Spinal cord (tissue), 10 donors: ENCODE measurements at regions not wholly inside any gene's neighbourhood (a gene's known extent, or its start where the extent isn't known, plus 50 kb on each side); places are given as distances from the start of the nearest gene placed in this dataset. TPM values are rescaled to one million over a fixed set of nuclear protein-coding genes. Genes with fewer than 3 reads are reported as not detected.

ENCODE experiments used
- DNase-seq, 6 donors: peaks; one replicate each; pipeline versions ENCODE4 v3.0.0 to v3.0.0-alpha.2; 2013 to 2015; ENCODE audit warnings: low spot score in 6 of 6, low read depth in 4 of 6
- H3K27ac ChIP-seq: one replicate; pipeline ENCODE4 v1.5.1; 2013; ENCODE audit warnings: low read depth, low read length, control low read depth
- H3K27me3 ChIP-seq: one replicate; pipeline ENCODE4 v1.6.1; 2013; ENCODE audit warnings: low read length; ENCODE audit not compliant: control insufficient read depth, insufficient read depth
- H3K36me3 ChIP-seq: one replicate; pipeline ENCODE4 v1.6.1; 2013; ENCODE audit warnings: low read length; ENCODE audit not compliant: control insufficient read depth, insufficient read depth
- H3K4me1 ChIP-seq: one replicate; pipeline ENCODE4 v1.6.1; 2013; ENCODE audit warnings: low read length; ENCODE audit not compliant: control insufficient read depth, insufficient read depth
- H3K4me3 ChIP-seq: one replicate; pipeline ENCODE4 v1.5.1; 2013; ENCODE audit warnings: low read depth, low read length, control low read depth
- H3K9me3 ChIP-seq: one replicate; pipeline ENCODE4 v1.6.1; 2013; ENCODE audit warnings: low read length; ENCODE audit not compliant: control insufficient read depth, insufficient read depth
- WGBS: methylation state at CpG from one replicate; pipeline ENCODE4 v1.1.5; 2013; ENCODE audit warnings: missing lambda C conversion rate; ENCODE audit not compliant: insufficient coverage; 5-methylcytosine and 5-hydroxymethylcytosine counted together
- small RNA-seq: library from RNA; depleted of rRNA; stranded (forward); fragments of <200 nt; gene quantifications from one replicate; pipeline ENCODE3, GENCODE V24; 2014; ENCODE audit warnings: low replicate concordance
- donor health status: healthy.

GRCh38 chr7:55641273-55641691, 69.0 kb upstream of the VOPP1 start:
- Histone ChIP-seq H3K9me3 (no peaks in the 10 kb centered on the region), H3K4me3 (no peak overlapping the region), H3K36me3 (no peaks in the 10 kb centered on the region), H3K27me3 (no peaks in the 10 kb centered on the region), H3K4me1 (no peaks in the 10 kb centered on the region), H3K27ac (no peak overlapping the region)
- peak; percentile 54 to 94 (median 69) for DNase-seq
- WGBS = no CpG with 5 or more reads among the region's 1 CpG

DNA sequence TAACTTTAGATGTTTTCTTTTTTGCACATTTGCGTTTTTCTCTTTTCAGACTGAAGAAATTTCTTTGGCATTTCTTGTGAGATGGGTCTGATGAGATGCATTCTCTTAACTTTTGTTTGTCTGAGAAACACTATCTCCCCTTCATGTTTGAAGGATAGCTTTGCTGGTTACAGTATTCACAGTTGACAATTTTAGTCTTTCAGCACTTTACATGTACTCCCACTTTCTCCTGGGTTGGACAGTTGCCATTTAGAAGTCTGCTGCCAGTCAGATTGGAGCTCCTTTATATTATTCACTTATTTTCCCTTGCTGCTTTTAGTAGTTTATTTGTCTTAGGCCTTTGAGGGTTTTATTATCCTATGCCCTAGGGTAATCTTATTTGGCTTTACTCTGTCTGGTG, 67.3 kb upstream of the VOPP1 start:
- H3K36me3 ChIP-seq = no peaks in the 10 kb centered on the region
- H3K9me3 ChIP-seq = no peaks in the 10 kb centered on the region
- H3K4me3 ChIP-seq = no peak overlapping the region
- no CpG with 5 or more reads among the region's 1 CpG for WGBS
- DNase-seq = no peak
- H3K4me1 ChIP-seq = no peaks in the 10 kb centered on the region
- no peaks in the 10 kb centered on the region for H3K27me3 ChIP-seq
- H3K27ac ChIP-seq = no peak overlapping the region

DNA sequence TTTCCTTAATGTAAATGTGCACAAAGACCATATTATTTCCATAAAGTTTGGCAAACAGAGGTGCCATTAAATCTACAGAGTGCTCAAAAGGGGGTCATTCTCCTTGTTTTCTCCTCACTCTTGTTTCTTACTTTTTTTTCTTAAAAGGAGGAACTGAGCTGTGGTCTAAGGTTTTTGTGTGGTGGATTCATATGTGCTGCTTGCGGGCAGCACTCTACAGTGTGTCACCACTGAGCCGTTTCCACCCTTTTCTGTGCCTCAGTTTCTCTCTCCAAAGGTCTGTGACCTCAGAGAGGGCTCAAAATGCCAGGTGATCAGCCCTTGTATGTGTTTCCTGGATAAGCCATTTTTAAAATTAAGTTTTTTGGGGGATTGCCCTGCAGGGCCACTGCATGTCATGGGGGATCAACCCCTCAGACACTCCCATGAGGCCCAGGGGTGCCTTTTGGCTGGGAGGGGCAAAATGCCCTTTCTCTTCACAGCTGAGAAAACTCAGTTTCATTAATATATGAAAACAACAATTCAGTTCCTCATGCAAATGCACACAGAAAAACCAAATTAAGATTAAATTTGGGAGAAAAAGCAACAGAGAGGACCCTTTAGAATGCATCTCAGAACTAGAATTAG, 56.9 kb upstream of the VOPP1 start:
- DNase-seq = no peak
- no peaks in the 10 kb centered on the region for H3K4me1 ChIP-seq
- H3K36me3 ChIP-seq = no peaks in the 10 kb centered on the region
- no peak overlapping the region for H3K27ac ChIP-seq
- H3K27me3 ChIP-seq = no peaks in the 10 kb centered on the region
- H3K4me3 ChIP-seq = no peak overlapping the region
- WGBS = 60% methylated on average over 1 of the region's 2 CpGs
- H3K9me3 ChIP-seq = peaks cover 2% of the 10 kb centered on the region

DNA sequence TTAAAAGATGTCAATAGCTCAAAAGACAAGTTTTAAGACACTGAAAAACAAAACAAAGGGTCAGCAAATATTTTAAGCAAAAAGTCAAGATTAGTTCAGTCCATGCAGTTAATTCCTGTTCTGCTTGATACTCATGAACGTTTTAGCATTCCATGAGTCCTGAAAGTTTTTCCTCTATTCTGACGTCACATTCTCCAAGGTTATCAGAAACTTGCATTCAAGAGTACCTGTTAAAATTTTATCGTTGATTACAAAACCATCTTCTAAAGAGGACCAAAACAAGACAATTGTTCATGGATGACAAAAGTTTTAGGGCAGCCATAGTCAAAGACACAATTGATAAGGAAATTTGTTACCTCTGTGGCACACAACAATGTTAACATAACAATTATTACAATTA, 52.5 kb upstream of the VOPP1 start:
- Histone ChIP-seq H3K4me3 (no peak overlapping the region), H3K27me3 (no peaks in the 10 kb centered on the region), H3K4me1 (no peaks in the 10 kb centered on the region), H3K27ac (no peak overlapping the region), H3K9me3 (peaks cover 2% of the 10 kb centered on the region), H3K36me3 (no peaks in the 10 kb centered on the region)
- DNase-seq = no peak
- 55% methylated on average over 2 of the region's 3 CpGs for WGBS

DNA sequence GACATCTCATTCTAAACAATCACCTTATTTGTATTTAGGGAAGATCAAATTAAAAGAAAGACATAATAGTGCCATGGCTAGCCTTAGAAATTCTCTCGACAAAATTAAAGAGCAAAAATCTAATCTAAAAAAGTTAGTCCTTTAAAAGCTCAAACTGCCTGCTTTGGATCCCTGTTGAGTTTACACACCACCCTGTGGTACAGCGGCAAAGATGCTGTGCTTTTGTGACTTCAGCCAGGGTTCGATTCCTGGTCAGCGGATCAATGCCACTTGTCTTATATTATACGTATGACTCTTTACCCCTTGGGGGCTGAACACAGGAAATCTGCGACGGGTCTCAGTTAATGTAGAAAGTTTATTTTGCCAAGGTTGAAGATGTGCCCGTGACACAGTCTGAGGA, 51.3 kb upstream of the VOPP1 start:
- WGBS = 86% methylated on average over 4 of the region's 8 CpGs
- no peak for DNase-seq
- H3K27me3 ChIP-seq = no peaks in the 10 kb centered on the region
- H3K27ac ChIP-seq = no peak overlapping the region
- no peak overlapping the region for H3K4me3 ChIP-seq
- H3K9me3 ChIP-seq = peaks cover 4% of the 10 kb centered on the region
- H3K36me3 ChIP-seq = no peaks in the 10 kb centered on the region
- H3K4me1 ChIP-seq = no peaks in the 10 kb centered on the region

GRCh38 chr7:55622241-55622640, 49.9 kb upstream of the VOPP1 start:
- H3K4me1 ChIP-seq = no peaks in the 10 kb centered on the region
- H3K27me3 ChIP-seq = no peaks in the 10 kb centered on the region
- WGBS = 73% methylated on average over 5 of the region's 5 CpGs
- H3K9me3 ChIP-seq = peaks cover 4% of the 10 kb centered on the region
- H3K36me3 ChIP-seq = no peaks in the 10 kb centered on the region
- no peak overlapping the region for H3K4me3 ChIP-seq
- DNase-seq = no peak
- no peak overlapping the region for H3K27ac ChIP-seq

Small RNAs in the stretch of these regions (small RNA-seq; reads per million reads assigned to genes)
- not detected for gene RNU6-389P
- not detected for gene SUMO2P3
